ENCODE measurements at regions not wholly inside any gene's neighbourhood (a gene's known extent, or its start where the extent isn't known, plus 50 kb on each side); places are given as distances from the start of the nearest gene placed in this dataset.
A peak's percentile ranks its signal among the peaks of the same experiment; 100 is the strongest.

- H3K4me3 ChIP-seq (ENCODE audit: low read depth, low read length), result no peak overlapping the region
- H3K27me3 ChIP-seq (replicated peaks; ENCODE audit: control insufficient read depth, insufficient read depth, low read length), result no peaks in the 10 kb centered on the region
- DNase-seq, result no peak
- Mint-ChIP-seq H3K4me1 (ENCODE audit: low read depth, unreplicated experiment) (no peaks in the 10 kb centered on the region), H3K36me3 (ENCODE audit: insufficient read depth, unreplicated experiment) (no peaks in the 10 kb centered on the region), H3K9me3 (ENCODE audit: unreplicated experiment) (peaks cover 10% of the 10 kb centered on the region), H3K4me3 (ENCODE audit: unreplicated experiment) (no peak overlapping the region), H3K27ac (ENCODE audit: unreplicated experiment) (no peak overlapping the region), H3K27me3 (ENCODE audit: insufficient read depth, unreplicated experiment) (no peaks in the 10 kb centered on the region)
- H3K4me1 ChIP-seq, result no peaks in the 10 kb centered on the region
- TF ChIP-seq CTCF (IDR thresholded peaks at IDR 0.05; ENCODE audit: insufficient read depth in 1 of 2, low read depth in 1 of 2, low read length in 1 of 2, severe bottlenecking in 1 of 2, unreplicated experiment in 1 of 2), result no peak
- intact Hi-C loops (cut with micrococcal nuclease; ENCODE audit: unreplicated experiment), result loop anchor here (5.0 kb wide), 1 partner anchor 828 kb away; no protein-coding TSS in a partner anchor
- no TSS peak for BruUV-seq (replicated peaks)
- CTCF ChIA-PET, result no interaction called here
- POLR2A ChIA-PET, result no interaction called here
- H3K9me3 ChIP-seq, result peaks cover 8% of the 10 kb centered on the region; the same call in 1 of the 2 replicates
- H3K36me3 ChIP-seq (ENCODE audit: control insufficient read depth, insufficient read depth, low read length), result no peaks in the 10 kb centered on the region
Measured at GRCh38 chr5:101393795-101394450, 490.8 kb upstream of the ST8SIA4 start.

GRCh38 chr5:101390151-101390908, 487.2 kb upstream of the ST8SIA4 start:
- Histone ChIP-seq H3K4me1 (no peaks in the 10 kb centered on the region), H3K36me3 (ENCODE audit: control insufficient read depth, insufficient read depth, low read length) (no peaks in the 10 kb centered on the region), H3K9me3 (no peaks in the 10 kb centered on the region), H3K27me3 (replicated peaks; ENCODE audit: control insufficient read depth, insufficient read depth, low read length) (no peaks in the 10 kb centered on the region), H3K4me3 (ENCODE audit: low read depth, low read length) (no peak overlapping the region)
- intact Hi-C loops (cut with micrococcal nuclease; ENCODE audit: unreplicated experiment), result loop anchor here (1.0 to 5.0 kb wide), 5 partner anchors 200 to 911 kb away; no protein-coding TSS in a partner anchor
- H3K4me3 Mint-ChIP-seq (ENCODE audit: unreplicated experiment), result no peak overlapping the region
- peak; percentile 49 to 75 for TF ChIP-seq CTCF (IDR thresholded peaks at IDR 0.05; ENCODE audit: insufficient read depth in 1 of 2, low read depth in 1 of 2, low read length in 1 of 2, severe bottlenecking in 1 of 2, unreplicated experiment in 1 of 2)
- H3K36me3 Mint-ChIP-seq (ENCODE audit: insufficient read depth, unreplicated experiment), result no peaks in the 10 kb centered on the region
- no TSS peak for BruUV-seq (replicated peaks)
- H3K27me3 Mint-ChIP-seq (ENCODE audit: insufficient read depth, unreplicated experiment), result no peaks in the 10 kb centered on the region
- POLR2A ChIA-PET, result no interaction called here
- CTCF ChIA-PET, result interaction anchor here (1.0 to 2.0 kb wide), 3 partner anchors 288 to 960 kb away, joined by 3 to 9 read pairs (median 4); no protein-coding TSS in a partner anchor
- peak; percentile 39 to 69 for DNase-seq
- no peaks in the 10 kb centered on the region for H3K9me3 Mint-ChIP-seq (ENCODE audit: unreplicated experiment)
- H3K4me1 Mint-ChIP-seq (ENCODE audit: low read depth, unreplicated experiment), result no peaks in the 10 kb centered on the region
- peak overlapping the region; percentile 24 for H3K27ac Mint-ChIP-seq (ENCODE audit: unreplicated experiment)

GRCh38 chr5:101385276-101385675, 482.2 kb upstream of the ST8SIA4 start:
- no TSS peak for BruUV-seq (replicated peaks)
- no peaks in the 10 kb centered on the region for H3K9me3 Mint-ChIP-seq (ENCODE audit: unreplicated experiment)

More at GRCh38 chr5:101385276-101385675, 482.2 kb upstream of the ST8SIA4 start:
- H3K4me1 Mint-ChIP-seq (ENCODE audit: low read depth, unreplicated experiment), result no peaks in the 10 kb centered on the region
- H3K27ac Mint-ChIP-seq (ENCODE audit: unreplicated experiment), result no peak overlapping the region
- H3K4me3 ChIP-seq (ENCODE audit: low read depth, low read length), result no peak overlapping the region
- no peaks in the 10 kb centered on the region for H3K36me3 ChIP-seq (ENCODE audit: control insufficient read depth, insufficient read depth, low read length)
- H3K9me3 ChIP-seq, result no peaks in the 10 kb centered on the region
- ChIA-PET CTCF (no interaction called here), POLR2A (no interaction called here)
- no peaks in the 10 kb centered on the region for H3K4me1 ChIP-seq
- TF ChIP-seq CTCF (IDR thresholded peaks at IDR 0.05; ENCODE audit: insufficient read depth in 1 of 2, low read depth in 1 of 2, low read length in 1 of 2, severe bottlenecking in 1 of 2, unreplicated experiment in 1 of 2), result no peak
- no peaks in the 10 kb centered on the region for H3K27me3 Mint-ChIP-seq (ENCODE audit: insufficient read depth, unreplicated experiment)
- DNase-seq, result no peak
- intact Hi-C loops (cut with micrococcal nuclease; ENCODE audit: unreplicated experiment), result no loop called here
- H3K36me3 Mint-ChIP-seq (ENCODE audit: insufficient read depth, unreplicated experiment), result no peaks in the 10 kb centered on the region
- no peaks in the 10 kb centered on the region for H3K27me3 ChIP-seq (replicated peaks; ENCODE audit: control insufficient read depth, insufficient read depth, low read length)
- no peak overlapping the region for H3K4me3 Mint-ChIP-seq (ENCODE audit: unreplicated experiment)
